GM12891 (cell line): ENCODE measurements at regions not wholly inside any gene's neighbourhood (a gene's known extent, or its start where the extent isn't known, plus 50 kb on each side); places are given as distances from the start of the nearest gene placed in this dataset.

Experiments
- DNase-seq: peaks from one replicate; pipeline ENCODE4 v3.0.0; 2011; ENCODE audit warnings: low spot score; ENCODE audit not compliant: insufficient read length
- FAIRE-seq: peaks from 2 replicates; lab custom pipeline; 2011; peaks lifted over from hg19 to GRCh38; lab: Jason Lieb, UNC
- PAX5 ChIP-seq: IDR thresholded peaks from 2 replicates; pipeline ENCODE4 v1.6.1; 2011; ENCODE audit warnings: low read length, moderate library complexity, mild to moderate bottlenecking; ENCODE audit not compliant: insufficient read depth, severe bottlenecking
- POLR2A ChIP-seq: IDR thresholded peaks from 2 replicates; pipeline ENCODE4 v1.6.1; 2011; ENCODE audit warnings: low read depth, low read length, control low read depth
- POLR2AphosphoS5 ChIP-seq: IDR thresholded peaks from 2 replicates; pipeline ENCODE4 v1.6.1; 2011; ENCODE audit warnings: low read depth, low read length, control low read depth
- POU2F2 ChIP-seq: IDR thresholded peaks from 2 replicates; pipeline ENCODE4 v1.6.1; 2011; ENCODE audit warnings: low read depth, mild to moderate bottlenecking, control low read depth, low read length, moderate library complexity
- SPI1 ChIP-seq: IDR thresholded peaks from 2 replicates; pipeline ENCODE4 v1.6.1; 2011; ENCODE audit warnings: low read depth, low read length, control low read depth
- TAF1 ChIP-seq: IDR thresholded peaks from 2 replicates; pipeline ENCODE4 v1.6.1; 2011; ENCODE audit warnings: low read depth, low read length, control low read depth

DNA sequence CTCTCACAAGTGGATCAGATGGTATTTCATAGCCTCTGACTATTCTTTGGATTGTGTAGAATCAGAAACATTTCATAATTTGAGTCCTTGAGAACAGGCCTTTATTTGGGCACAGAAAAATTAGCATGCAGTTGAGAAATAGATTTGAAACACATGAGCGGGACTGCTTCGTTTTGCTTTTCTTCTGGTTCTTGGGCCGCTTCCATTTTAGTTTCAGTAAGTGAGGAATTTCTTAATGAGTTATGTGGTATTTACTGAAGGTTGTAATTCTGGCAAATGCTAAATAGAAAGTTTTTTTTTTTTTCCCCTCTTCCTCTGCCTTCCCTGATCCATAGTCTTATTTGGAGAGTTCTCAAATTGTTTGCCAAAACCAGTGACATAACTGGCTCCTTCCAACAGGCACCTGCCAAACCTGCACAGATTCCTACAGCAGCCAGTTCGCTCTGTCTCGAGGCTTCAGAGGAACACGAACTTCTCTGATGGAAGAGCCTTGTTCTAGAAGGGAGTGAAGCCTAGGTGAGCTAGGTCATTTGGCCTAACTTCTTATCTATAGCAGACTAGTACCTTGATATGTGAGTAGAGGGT is 71.2 kb upstream of the SLC28A3 start:
- DNase-seq (no peak), FAIRE-seq (no peak)
- TF ChIP-seq POLR2AphosphoS5 (no peak), POU2F2 (no peak), PAX5 (no peak), POLR2A (no peak), TAF1 (no peak), SPI1 (no peak)

GRCh38 chr9:84412654-84413053 is 72.1 kb upstream of the SLC28A3 start:
- FAIRE-seq (no peak), DNase-seq (no peak)
- no peak for TF ChIP-seq TAF1
- no peak for TF ChIP-seq POU2F2
- TF ChIP-seq POLR2A: no peak
- no peak for TF ChIP-seq PAX5

DNA sequence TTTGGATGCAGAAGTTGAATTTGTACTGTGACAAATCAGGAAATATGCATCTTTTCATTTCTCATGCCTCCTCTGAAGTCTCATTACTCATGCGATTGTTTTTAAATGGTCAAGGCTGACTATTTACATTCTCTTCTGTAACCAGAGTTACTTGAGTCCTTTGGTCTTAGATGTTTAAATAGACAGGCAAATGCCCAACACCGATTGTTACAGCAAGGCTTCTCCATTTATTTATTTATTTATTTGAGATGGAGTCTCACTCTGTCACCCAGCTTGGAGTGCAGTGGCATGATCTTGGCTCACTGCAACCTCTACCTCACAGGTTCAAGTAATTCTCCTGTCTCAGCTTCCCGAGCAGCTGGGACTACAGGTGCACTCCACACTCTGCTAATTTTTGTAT is 72.7 kb upstream of the SLC28A3 start:
- no peak for DNase-seq
- no peak for FAIRE-seq
- TF ChIP-seq POLR2AphosphoS5 (no peak), POLR2A (no peak), SPI1 (no peak), PAX5 (no peak), TAF1 (no peak), POU2F2 (no peak)

DNA sequence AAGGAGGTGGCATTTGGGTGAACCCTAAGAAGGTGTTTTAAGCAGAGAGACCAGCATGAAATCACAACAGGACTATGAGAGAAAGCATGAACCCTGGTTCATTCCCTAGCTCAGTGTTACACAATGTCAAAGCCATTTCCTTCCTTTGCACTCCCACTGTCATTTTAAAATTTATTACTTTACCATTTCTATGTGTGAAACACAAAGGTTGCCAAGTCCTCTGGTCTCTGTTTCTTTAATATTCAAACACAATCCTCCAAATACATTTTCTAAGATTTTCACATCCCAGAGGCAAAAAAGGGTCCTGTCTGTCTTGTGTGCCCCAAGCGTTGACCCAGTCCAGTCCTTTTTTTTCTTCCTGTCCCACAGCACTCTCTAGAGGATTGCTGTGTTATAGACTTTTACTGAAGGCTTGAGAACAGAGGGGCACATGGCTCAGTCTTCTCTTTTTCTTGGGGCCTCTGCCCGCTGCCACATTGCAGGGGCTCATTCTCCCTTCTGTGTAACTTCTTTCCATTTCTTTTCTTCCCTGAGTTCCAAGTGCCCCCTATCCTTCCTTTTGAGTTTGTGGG is 78.6 kb upstream of the SLC28A3 start:
- DNase-seq (no peak), FAIRE-seq (no peak)
- TF ChIP-seq POLR2AphosphoS5: no peak
- TF ChIP-seq TAF1: no peak
- no peak for TF ChIP-seq PAX5
- TF ChIP-seq POLR2A: no peak
- no peak for TF ChIP-seq POU2F2
- no peak for TF ChIP-seq SPI1

DNA sequence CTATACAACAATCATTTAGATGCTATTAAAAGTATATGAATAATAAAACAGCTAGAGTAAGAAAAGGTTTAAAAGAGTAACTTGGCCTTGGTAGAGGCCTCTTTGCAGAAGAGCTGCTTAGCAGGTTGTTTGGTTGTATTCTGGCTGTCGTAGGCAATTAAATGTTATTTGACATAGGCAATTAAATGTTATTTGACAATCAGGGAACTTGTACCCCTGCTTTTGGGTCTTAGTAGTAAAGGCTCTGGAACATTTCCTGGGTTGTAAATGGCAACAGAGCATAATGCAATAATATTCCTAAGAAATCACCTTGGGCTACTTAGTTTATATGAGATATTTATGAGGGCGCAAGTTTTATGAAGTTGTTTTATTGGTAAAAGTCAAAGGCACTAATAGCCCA is 84.4 kb upstream of the SLC28A3 start:
- TF ChIP-seq POLR2A (no peak), PAX5 (no peak), POU2F2 (no peak), SPI1 (no peak), POLR2AphosphoS5 (no peak), TAF1 (no peak)
- FAIRE-seq (no peak), DNase-seq (no peak)

DNA sequence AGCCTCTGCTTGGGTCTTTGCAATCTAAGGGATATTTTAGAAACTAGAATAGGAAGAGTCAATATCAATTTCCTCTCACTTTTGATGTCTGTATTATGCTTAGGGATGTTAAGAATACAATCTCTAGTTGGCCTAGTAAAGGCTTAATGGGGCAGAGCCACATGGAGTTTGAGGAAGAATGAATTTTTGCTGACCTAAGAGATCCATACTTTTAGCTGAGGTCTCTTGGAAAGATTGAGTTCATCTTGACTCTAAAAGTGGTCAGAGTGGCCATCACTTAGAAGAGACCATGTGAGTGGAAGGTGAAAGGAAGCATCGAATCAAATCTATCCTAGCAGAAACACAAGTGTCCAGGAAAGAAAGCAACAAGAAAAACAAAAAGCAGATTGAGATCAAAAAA is 92.2 kb upstream of the SLC28A3 start:
- no peak for FAIRE-seq
- TF ChIP-seq PAX5: no peak
- TF ChIP-seq POU2F2: no peak
- no peak for TF ChIP-seq POLR2A
- no peak for TF ChIP-seq POLR2AphosphoS5
- no peak for TF ChIP-seq SPI1
- TF ChIP-seq TAF1: no peak
- no peak for DNase-seq

DNA sequence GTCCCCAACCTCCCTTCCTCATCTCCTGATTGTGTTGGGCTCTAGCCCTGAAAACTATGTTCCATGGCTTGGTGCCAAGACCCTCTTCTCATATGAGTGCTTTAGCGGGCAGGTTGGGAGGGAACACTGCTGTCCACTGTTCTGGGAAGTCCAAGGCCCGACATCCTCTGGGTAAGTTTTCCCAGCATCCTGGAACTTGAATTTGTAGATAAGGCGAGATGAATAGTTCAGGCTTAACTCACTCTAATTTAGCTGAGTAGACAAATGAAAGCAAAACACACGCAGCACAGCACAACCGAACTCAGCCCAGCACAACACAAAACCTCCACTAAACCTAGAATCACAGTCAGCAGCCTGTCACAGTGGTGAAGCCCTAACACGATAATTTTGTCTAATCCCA is 95.3 kb upstream of the SLC28A3 start:
- FAIRE-seq (no peak), DNase-seq (no peak)
- no peak for TF ChIP-seq POLR2AphosphoS5
- TF ChIP-seq PAX5: no peak

- TF ChIP-seq POLR2AphosphoS5: no peak
- no peak for DNase-seq
- FAIRE-seq: no peak
These were observed 96.0 kb upstream of the SLC28A3 start for GRCh38 chr9:84436386-84437109.

- FAIRE-seq (no peak), DNase-seq (no peak)
- TF ChIP-seq SPI1: no peak
- TF ChIP-seq POLR2A: no peak
- no peak for TF ChIP-seq PAX5
- no peak for TF ChIP-seq TAF1
- TF ChIP-seq POLR2AphosphoS5: no peak
- TF ChIP-seq POU2F2: no peak
These were observed 97.8 kb upstream of the SLC28A3 start for GRCh38 chr9:84438391-84438790.

DNA sequence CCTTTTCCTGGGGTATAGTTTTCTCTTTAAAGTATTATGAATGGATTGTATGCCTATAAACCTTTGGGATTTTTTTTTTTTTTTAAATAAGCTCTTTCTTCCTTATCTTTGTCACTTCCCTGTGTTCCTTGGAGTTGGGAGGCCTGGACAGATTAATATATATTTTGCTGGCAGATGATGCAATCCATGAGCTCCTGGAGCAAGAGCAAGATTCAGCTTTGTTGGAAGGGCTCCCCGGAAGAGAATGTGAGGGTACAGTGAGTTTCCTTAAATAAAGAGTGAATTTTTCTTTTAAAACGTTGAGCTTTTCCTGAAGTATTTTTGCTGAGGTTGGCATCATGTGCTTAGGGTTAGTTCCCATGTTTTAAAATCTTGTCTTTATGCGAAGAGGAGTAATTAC is 98.7 kb upstream of the SLC28A3 start:
- DNase-seq: no peak
- FAIRE-seq: no peak
- no peak for TF ChIP-seq POLR2A
- TF ChIP-seq TAF1: no peak
- TF ChIP-seq POLR2AphosphoS5: no peak
- TF ChIP-seq POU2F2: no peak
- TF ChIP-seq SPI1: no peak
- no peak for TF ChIP-seq PAX5

DNA sequence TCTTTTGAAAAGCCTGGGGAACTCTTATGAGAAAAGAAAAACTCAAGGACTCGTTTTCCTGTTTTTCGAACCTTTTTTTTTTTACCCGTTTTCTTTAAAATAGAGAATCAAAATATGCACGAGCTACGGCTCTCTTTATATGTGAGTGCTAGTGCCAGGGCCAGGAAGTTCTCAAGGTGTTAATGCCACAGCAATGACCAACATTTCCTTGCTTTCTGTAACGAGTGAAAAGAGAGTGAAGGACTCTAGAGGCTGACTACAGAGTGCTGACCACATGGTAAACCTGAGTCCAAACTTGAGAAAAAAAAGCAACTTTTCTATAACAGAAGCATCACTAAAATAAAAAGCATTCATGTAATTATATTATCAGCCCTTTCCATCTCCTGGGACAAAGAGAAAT is 102.2 kb upstream of the SLC28A3 start:
- no peak for FAIRE-seq
- DNase-seq: no peak
- TF ChIP-seq TAF1 (no peak), SPI1 (no peak), PAX5 (no peak), POU2F2 (no peak), POLR2A (no peak)
